ENCODE measurements at regions not wholly inside any gene's neighbourhood (a gene's known extent, or its start where the extent isn't known, plus 50 kb on each side); places are given as distances from the start of the nearest gene placed in this dataset.
"Not testable (repeated sequence)": the region's sequence is repeated elsewhere in the genome, so short reads cannot be mapped to it uniquely, and the experiment has no call there.

DNA sequence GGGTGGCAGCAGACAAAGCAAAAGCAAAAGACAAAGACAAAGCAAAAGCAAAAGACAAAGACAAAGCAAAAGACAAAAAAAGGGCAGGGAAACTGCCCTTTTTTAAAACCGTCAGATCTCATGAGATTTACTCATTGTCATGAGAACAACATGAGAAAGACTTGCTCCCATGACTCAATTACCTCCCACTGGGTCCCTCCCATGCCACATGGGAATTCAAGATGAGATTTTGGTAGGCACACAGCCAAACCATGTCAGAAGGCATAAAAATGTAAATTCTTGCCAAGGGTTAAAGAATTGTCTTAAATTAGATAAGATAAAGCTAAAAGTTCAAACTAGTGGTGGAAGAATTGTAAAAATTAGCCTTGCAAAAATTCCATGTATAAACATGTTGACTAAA, 419.7 kb downstream of the TRAM1L1 start:
- DNase-seq (ENCODE audit: low read depth in 3 of 3), result no peak

DNA sequence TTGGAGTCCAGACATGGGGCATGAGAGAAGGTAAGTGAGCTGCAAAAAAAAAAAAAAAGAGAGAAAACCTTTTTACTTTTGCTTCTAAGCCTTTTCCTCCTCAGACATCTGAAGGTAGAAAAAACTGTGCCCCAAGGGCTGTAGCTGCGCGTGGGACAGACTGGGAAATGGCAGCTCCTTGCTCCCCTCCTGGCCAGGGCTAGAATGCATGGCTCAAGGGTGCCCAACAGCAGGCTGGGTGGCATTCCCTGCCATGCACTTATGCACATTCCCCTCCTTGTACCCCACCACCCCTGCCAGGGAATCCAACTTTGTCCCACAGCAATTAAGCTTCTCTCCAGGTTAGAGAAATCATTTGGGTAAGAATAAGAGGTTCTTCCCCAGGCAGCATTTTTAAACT, 421.2 kb downstream of the TRAM1L1 start:
- DNase-seq (ENCODE audit: low read depth in 3 of 3), result no peak

DNA sequence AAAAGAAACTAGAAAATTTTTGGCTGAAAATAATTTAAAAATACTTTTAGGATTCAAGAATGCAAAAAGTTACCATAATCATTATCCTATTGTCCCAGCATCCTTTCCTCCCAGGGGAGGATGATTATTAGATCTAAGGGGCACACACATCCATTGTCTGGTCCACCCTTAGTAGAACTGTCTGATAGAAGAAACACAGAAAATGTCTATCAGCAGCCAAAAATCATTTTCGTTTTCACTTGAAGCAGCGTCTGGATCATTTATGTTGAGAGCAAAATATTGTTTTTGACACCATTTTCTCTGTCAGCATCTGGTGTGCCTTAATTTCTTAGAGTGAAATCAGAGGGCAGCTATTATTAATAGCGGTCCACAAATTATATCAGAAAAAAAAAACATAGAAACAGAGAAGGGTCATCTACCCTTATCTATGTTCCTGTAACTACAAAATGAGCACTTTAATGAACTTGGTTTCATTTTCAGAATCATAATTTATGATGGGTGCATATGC, 446.3 kb downstream of the TRAM1L1 start:
- DNase-seq (ENCODE audit: low read depth in 3 of 3), result no peak

DNA sequence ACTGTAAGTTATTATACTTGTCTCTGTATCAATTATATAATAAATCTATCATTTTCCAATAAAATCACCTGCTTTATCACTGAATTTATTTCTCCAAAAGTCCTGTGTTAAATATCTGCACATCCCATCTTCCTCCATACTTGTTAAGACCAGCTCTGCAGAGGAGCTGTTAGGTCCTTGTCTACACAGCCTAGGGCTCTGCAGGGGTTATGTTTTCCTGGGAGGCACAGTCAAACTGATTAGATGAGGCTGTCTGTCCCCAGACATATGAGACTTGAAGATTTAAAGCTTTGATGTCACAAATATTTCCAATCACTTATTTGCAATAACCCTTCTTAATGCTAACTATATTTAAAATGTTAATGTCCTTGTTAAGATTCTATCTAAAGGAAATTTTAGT, 446.8 kb downstream of the TRAM1L1 start:
- no peak for DNase-seq (ENCODE audit: low read depth in 3 of 3)

DNA sequence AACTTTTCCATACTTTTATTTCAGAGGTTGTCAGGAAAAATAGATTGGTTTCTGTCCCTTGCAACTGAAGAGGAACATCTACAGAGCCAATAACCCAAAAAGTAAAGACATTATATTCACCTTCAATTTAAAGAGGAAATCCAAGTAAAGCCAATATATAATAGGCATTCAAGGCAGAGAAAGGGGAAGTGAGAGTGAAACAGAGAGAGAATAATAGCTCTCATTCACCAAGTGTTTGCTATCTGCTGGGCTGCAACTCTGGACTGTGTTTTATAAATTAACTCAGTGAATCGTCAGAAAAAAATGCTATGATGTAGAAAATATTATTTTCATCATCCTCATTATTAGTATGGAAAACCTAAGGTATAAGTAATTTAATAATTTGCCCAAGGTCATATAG, 448.5 kb downstream of the TRAM1L1 start:
- DNase-seq (ENCODE audit: low read depth in 3 of 3), result no peak

DNA sequence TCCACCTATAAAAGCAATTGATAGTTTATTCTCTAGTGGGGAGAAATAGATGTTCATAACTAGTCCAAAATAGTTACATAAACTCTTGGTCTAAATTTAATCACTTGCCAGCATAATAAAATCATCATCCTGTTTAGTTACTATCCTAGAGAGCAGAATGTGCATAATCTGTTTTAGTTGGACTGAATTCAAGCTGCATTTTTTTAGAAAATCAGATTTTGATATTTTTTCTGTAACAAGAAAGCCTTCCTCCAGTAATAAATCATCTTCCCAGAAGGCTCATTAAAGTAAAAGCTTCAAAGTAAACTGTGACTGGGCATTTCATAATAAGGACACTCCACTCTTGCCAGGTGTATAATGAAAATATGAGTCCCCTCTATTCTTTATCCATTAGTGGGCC, 453.1 kb downstream of the TRAM1L1 start:
- no peak for DNase-seq (ENCODE audit: low read depth in 3 of 3)

DNA sequence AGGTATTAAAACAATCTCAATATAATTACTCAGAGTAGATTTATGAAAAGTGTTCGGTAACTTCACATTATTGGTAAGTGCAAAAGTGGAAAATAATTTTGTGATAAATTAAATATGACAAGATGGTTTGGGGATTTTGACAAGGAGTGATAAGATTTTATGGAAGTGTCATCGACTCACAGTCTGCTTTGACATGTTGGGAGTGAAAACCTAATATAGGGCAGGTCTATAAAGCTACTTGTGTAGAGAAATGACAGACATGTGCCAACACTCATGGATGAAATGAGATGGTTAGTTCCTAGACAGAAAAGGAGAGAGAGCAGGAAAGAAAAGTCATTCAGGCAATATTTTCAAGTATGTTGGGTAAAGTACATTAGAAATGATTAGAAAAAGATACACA, 456.8 kb downstream of the TRAM1L1 start:
- no peak for DNase-seq (ENCODE audit: low read depth in 3 of 3)

DNA sequence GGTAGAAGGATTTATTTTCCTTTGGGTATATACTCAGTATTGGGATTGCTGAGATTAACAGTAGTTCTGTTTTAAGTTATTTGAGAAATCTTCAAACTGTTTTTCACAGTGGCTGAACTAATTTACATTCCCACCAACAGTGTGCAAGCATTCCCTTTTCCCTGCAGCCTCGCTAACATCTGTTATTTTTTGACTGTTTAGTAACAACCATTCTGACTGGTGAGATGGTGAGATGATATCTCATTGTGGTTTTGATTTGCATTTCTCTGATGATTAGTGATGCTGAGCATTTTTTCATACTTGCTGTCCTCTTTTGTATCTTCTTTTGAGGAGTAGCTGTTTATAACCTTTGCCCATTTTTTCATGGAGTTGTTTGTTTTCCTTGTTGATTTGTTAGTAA, 457.8 kb downstream of the TRAM1L1 start:
- no peak for DNase-seq (ENCODE audit: low read depth in 3 of 3)

DNA sequence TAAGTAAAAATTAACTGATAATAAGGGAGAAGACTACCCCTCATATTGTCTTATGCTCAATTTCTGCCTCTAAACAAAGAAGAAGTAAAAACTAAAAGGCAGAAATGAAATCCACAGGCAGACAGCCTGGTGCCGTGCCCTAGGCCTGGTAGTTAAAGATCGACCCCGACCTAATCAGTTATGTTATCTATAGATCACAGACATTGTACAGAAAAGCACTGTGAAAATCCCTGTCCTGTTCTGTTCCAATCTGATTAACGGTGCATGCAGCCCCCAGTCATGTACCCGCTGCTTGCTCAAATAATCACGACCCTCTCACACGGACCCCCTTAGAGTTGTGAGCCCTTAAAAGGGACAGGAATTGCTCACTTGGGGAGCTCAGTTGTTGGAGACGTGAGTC, 465.9 kb downstream of the TRAM1L1 start:
- not testable (repeated sequence) for DNase-seq (ENCODE audit: low read depth in 3 of 3)

DNA sequence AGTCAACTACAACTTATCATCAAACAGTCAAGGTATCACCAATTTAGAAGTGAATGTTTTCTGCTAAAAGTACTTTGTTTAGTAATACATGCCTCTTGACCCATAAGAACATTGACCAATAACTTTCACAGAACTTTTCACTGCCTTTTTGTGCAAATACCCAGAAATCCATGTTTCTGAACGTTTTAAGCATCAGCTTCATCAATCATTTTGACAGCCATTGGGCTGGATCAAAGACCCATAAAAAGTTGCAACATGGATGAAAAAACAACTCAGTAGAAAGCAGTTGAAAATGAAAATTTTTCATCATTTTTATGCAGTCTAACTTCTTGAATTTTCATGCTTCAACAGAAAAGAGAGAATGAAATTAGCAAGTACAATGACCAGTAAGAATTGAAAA, 466.7 kb downstream of the TRAM1L1 start:
- DNase-seq (ENCODE audit: low read depth in 3 of 3), result no peak

DNA sequence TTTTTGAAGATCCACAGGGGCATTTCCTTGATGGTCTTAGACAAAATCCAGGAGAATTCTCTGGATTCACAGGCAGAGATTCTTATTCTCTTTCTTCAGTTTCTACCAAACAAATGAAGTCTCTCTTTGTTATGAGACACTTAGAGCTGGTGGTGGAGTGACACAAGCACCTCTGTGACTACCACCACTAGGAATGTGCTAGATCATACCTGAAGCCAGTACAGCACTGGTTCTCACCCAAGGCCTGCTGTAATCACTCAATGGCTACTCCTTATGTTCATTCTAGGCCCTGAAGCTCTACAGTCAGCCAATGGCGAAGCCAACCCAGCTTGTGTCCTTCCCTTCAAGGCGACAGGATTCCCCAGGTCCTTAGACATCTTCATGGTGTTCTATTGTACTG, 482.3 kb downstream of the TRAM1L1 start:
- DNase-seq (ENCODE audit: low read depth in 3 of 3), result no peak

DNA sequence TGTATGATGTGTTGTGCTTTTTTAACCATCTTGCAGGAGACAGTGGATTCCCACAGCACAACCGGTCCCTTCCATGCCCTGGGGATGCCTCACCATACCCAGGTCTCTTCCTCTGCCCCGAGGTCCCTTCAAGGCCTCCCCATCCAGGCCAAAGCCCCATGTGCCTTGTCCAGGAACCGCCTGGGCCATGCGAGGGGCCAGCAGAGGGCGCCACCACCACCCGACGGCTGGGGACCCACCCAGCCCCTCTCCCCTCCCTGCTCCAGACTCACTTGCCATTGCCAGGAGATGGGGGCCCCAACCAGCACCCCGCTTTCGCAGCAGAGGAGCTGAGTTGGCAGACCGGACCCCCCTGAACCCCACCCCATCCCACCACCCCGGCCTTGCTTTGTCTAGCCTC, 485.5 kb downstream of the TRAM1L1 start:
- DNase-seq (ENCODE audit: low read depth in 3 of 3), result no peak

DNA sequence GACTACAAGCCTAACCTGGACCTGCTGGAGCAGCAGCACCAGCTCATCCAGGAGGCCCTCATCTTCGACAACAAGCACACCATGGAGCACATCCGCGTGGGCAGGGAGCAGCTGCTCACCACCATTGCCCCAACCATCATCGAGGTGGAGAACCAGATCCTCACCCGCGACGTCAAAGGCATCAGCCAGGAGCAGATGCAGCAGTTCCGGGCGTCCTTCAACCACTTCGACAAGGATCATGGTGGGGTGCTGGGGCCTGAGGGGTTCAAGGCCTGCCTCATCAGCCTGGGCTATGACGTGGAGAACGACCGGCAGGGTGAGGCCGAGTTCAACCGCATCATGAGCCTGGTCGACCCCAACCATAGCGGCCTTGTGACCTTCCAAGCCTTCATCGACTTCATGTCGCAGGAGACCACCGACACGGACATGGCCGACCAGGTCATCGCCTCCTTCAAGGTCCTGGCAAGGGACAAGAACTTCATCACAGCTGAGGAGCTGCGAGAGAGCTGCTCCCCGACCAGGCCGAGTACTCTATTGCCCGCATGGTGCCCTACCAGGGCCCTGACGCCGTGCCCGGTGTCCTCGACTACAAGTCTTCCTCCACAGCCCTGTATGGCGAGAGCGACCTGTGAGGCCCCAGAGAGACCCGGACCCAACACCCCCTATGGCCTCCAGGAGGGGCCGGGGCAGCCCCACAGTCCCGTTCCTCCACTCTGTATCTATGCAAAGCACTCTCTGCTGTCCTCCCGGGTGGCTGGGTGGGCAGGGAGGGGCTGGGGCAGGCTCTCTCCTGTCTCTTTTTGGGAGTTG, 486.2 kb downstream of the TRAM1L1 start:
- no peak for DNase-seq (ENCODE audit: low read depth in 3 of 3)

DNA sequence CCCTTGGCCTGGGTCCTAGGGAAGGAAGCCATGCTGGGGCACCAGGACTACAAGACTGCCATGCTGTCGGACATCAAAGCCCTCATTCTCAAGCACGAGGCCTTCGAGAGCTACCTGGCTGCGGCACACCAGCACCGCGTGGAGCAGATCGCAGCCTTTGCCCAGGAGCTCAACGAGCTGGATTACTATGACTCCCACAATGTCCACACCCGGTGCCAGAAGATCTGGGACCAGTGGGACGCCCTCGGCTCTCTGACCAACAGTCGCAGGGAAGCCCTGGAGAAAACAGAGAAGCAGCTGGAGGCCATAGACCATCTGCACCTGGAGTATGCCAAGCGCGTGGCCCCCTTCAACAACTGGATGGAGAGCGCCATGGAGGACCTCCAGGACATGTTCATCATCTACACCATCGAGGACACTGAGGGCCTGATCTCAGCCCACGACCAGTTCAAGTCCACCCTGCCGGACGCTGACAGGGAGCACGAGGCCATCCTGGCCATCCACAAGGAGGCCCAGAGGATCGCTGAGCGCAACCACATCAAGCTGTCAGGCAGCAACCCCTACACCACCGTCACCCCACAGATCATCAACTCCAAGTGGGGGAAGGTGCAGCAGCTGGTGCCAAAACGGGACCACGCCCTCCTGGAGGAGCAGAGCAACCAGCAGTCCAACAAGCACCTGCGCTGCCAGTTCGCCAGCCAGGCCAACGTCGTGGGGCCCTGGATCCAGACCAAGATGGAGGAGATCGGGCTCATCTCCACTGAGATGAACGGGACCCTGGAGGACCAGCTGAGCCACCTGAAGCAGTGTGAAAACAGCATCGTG, 487.0 kb downstream of the TRAM1L1 start:
- DNase-seq (ENCODE audit: low read depth in 3 of 3), result no peak

DNA sequence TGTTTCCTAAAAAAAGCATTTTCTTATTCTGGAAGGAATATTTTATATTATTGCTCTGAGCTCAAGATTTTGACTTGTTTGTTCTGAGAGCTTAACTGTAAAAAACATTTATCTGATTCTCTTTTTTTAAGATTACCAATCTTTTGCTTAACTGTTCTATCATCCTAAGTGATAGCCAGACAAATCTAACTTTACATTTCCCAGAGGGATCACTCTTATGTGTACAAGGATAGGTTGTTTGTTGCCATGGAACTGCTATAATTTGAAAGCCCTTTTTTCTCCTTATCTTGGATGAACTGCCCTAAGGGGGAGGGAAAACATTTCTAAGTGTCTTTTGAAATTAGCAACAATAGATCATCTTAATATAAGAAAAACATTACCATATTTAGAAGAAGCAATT, 494.7 kb downstream of the TRAM1L1 start:
- DNase-seq (ENCODE audit: low read depth in 3 of 3), result no peak

DNA sequence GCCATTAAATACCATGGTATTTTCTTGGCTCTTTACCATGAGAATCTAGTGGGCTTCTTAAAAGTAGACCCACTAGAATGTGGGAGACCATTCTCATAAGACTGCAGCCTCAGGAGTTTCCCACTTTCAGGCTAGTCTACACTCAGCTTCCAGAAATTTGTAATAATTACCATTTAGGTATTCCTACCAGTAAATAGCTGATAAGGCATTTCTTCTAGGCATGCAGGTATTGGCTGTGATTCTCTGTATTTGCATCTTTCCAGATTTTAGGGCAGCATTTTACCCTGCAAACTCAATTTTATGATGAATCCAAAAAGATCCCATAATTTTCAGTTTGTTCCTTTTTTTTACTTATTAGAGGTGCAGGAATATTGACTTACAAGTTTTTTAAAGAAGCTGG, 496.6 kb downstream of the TRAM1L1 start:
- no peak for DNase-seq (ENCODE audit: low read depth in 3 of 3)

DNA sequence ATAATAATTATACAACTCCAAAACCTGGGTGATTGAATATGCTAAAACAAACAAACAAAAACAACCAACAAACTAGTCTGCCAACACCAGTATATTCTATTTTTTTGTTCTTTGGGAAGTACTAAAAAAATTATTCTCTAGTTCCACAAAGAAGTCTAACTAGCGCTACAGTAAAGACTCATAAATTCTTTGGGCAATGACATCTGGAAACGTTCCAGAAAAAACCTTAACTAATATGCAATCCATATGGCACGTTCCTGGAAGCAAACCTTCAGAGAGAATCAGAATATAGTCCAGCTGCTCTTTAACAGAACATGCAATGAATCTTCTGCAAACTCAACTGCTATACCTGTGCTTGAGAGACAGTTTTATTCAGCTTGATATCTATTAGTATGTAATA, 500.1 kb downstream of the TRAM1L1 start:
- no peak for DNase-seq (ENCODE audit: low read depth in 3 of 3)

DNA sequence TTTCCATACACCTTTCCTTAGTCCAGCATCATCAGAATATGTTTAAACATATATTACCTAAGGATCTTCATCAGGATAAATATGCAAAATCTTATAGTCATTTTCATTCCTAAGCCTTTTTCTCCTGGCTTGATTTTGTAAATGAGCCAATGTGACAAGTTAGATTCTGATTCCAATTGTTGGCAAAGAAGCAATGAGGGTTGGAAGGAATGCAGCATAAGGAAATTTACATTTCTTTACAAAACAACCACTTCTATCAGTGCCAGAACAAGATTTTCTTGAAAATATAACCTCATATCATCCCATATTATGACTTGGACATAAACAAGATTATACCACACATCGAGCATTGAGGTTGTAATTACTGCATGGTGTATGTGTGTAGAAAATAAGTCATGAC, 508.1 kb downstream of the TRAM1L1 start:
- no peak for DNase-seq (ENCODE audit: low read depth in 3 of 3)

DNA sequence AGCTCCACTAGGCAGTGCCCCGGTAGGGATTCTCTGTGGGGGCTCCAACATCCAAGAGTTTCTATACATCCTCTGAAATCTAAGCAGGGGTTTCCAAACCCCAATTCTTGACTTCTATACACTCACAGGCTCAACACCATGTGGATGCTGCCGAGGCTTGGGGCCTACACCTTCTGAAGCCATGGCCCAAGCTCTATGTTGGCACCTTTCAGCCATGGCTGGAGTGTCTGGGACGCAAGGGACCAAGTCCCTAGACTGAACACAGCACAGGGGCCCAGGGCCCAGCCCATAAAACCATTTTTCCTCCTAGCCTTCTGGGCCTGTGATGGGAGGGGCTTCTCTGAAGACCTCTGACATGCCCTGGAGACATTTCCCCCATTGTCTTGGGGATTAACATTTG, 511.8 kb downstream of the TRAM1L1 start:
- no peak for DNase-seq (ENCODE audit: low read depth in 3 of 3)

DNA sequence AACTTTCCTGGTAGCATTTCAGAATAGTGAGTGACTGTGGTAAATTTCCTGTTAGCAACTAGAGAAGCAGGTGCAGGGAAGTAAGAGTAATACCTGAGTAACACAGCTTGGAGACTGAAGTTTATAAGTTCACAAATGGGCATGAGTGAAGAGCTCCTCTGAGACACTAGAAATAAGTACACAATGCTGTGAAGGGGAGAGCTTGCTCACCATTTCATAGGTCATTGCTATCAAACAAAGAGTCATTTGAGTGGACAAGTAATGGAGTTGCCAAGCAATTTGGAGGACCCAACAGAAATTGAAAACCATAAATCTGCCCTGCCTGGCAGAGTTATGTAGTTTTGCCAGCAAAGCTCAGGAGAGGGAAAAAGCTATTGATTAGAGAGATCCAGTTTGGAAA, 523.6 kb downstream of the TRAM1L1 start:
- DNase-seq (ENCODE audit: low read depth in 3 of 3), result no peak

DNA sequence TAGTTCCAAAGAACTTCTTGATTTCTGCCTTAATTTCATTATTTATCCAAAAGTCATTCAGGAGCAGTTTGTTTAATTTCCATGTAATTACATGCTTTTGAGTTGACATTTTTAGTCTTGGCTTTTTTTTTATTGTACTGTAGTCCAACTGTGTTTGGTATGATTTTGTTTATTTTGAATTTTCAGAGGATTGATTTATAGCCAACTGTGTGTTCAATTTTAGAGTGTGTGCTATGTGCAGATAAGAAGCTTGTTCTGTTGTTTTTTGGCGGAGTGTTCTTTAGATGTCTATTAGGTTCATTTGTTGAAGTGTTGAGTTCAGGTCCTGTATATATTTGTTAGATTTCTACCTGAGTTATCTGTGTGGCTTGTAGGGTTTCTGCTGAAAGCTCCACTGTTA, 533.6 kb downstream of the TRAM1L1 start:
- DNase-seq (ENCODE audit: low read depth in 3 of 3), result no peak

DNA sequence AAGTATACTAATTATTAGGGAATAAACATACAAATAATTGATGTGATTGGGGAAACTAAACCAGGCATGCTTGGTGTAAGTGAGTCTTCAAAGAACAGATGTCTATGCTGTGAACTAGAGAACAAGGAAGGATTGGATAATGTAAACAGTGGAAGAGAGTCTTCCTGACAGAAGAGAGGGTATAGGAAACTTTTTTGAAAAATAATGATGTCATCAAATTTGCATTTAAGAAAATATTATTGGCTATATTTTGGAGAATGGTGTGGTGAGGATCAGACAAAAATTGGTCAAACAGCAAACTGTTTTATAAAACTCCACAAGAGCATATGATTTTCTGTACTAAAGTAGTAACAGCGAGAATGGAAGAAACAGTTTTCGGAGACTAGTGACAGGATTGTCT, 537.7 kb downstream of the TRAM1L1 start:
- no peak for DNase-seq (ENCODE audit: low read depth in 3 of 3)

DNA sequence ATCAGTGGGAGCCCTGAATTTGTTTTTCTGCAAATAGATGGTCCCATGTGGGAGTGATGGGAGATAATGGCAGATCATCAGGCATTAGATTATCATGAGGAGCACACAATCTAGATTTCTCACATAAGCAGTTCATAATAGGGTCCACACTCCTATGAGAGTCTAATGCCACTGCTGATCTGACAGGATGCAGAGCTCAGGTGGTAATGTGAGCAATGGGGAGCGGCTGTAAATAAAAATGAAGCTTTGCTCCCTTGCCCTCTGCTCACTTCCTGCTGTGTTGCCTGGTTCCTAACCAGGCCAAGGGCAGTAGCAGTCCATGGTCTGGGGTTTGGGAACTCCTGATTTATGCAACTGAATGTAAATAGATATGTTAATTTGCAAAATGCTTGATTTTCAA, 538.6 kb downstream of the TRAM1L1 start:
- no peak for DNase-seq (ENCODE audit: low read depth in 3 of 3)

Measured in stimulated activated CD4-positive, alpha-beta T cell treated with anti-CD3 and anti-CD28 coated beads, TNF-alpha, amount 100 ng/mL, for 24 hours (primary cell).